ENCODE measurements at regions not wholly inside any gene's neighbourhood (a gene's known extent, or its start where the extent isn't known, plus 50 kb on each side); places are given as distances from the start of the nearest gene placed in this dataset.

- TF ChIP-seq EZH2 (IDR thresholded peaks at IDR 0.05; ENCODE audit: borderline replicate concordance, low read depth, low read length) (no peak), ELF4 (CRISPR knock-in tag; IDR thresholded peaks at IDR 0.05) (no peak), SRF (CRISPR knock-in tag; IDR thresholded peaks at IDR 0.05) (no peak), PBX2 (CRISPR knock-in tag; IDR thresholded peaks at IDR 0.05; ENCODE audit: low read depth) (no peak), PBX2 (tag; conservative IDR thresholded peaks at IDR 0.05; ENCODE audit: low read depth) (no peak)
Observed at GRCh38 chr17:20706751-20707373, 127.3 kb downstream of the CDRT15L2 start.
